NCI-H128 (cell line): ENCODE measurements at regions not wholly inside any gene's neighbourhood (a gene's known extent, or its start where the extent isn't known, plus 50 kb on each side); places are given as distances from the start of the nearest gene placed in this dataset.

Experiments used
- DNase-seq: peaks from one replicate; lab custom pipeline; 2025; ENCODE audit not compliant: unreplicated experiment; lab: John Stamatoyannopoulos, UW

- no peak for DNase-seq
Observed at GRCh38 chr9:14967450-14968321, 57.5 kb upstream of the FREM1 start.

- no peak for DNase-seq
Observed at GRCh38 chr9:14962193-14962882, 52.1 kb upstream of the FREM1 start.

- DNase-seq: no peak
Observed at GRCh38 chr9:14961372-14962068, 51.3 kb upstream of the FREM1 start.

- DNase-seq: no peak
Observed at GRCh38 chr9:14960881-14961280, 50.7 kb upstream of the FREM1 start.
